K562 (cell line): ENCODE measurements at regions not wholly inside any gene's neighbourhood (a gene's known extent, or its start where the extent isn't known, plus 50 kb on each side); places are given as distances from the start of the nearest gene placed in this dataset.

Experiments
- ATF7 ChIP-seq: fragments of 450-650 bp; IDR thresholded peaks from 2 replicates; pipeline ENCODE4 v1.7.1; 2014; ENCODE audit warnings: mild to moderate bottlenecking, moderate library complexity
- ERF ChIP-seq: fragments of 450-650 bp; formaldehyde crosslinking; IDR thresholded peaks from 2 replicates; pipeline ENCODE4 v1.4.0; 2020; ENCODE audit warnings: mild to moderate bottlenecking, mixed read lengths
- FOSL1 ChIP-seq: fragments of 200-800 bp; sonication (Bioruptor generic); conservative IDR thresholded peaks from 2 replicates; pipeline ENCODE4 v1.6.1; 2016; ENCODE audit warnings: missing genetic modification characterization, missing compliant biosample characterization
- KLF10 ChIP-seq: fragments of 250-450 bp; sonication (Bioruptor Pico); IDR thresholded peaks from 2 replicates; pipeline ENCODE4 v1.6.1; 2021; ENCODE audit warnings: matching md5 sums
- POLR2AphosphoS5 ChIP-seq: IDR thresholded peaks from 2 replicates; pipeline ENCODE4 v1.6.1; 2011; ENCODE audit warnings: mild to moderate bottlenecking, low read depth, low read length, moderate library complexity; ENCODE audit not compliant: control insufficient read depth, insufficient read depth
- RBFOX2 ChIP-seq: fragments of 200-400 bp; formaldehyde crosslinking; IDR thresholded peaks from 2 replicates; pipeline ENCODE4 v1.6.1; 2017; ENCODE audit warnings: low read depth, mild to moderate bottlenecking, low read length, moderate library complexity
- RFX5 ChIP-seq: IDR thresholded peaks from 2 replicates; pipeline ENCODE4 v1.6.1; 2011; ENCODE audit warnings: low read depth, mild to moderate bottlenecking, improper control_type of control experiment, low read length
- SETDB1 ChIP-seq: IDR thresholded peaks from one replicate; pipeline ENCODE4 v1.6.1; 2012; ENCODE audit warnings: low read length, control low read depth, inconsistent platforms
- SP2 ChIP-seq: IDR thresholded peaks from 2 replicates; pipeline ENCODE4 v1.6.1; 2011; ENCODE audit warnings: mild to moderate bottlenecking, low read depth, low read length, moderate library complexity; ENCODE audit not compliant: poor library complexity, severe bottlenecking; ENCODE audit errors: extremely low read depth
- TAF1 ChIP-seq: IDR thresholded peaks from 2 replicates; pipeline ENCODE4 v1.6.1; 2011; ENCODE audit warnings: mild to moderate bottlenecking, low read length, moderate library complexity; ENCODE audit not compliant: insufficient read depth, control insufficient read depth, severe bottlenecking; ENCODE audit errors: extremely low read depth
- ZNF3 ChIP-seq: fragments of 250-450 bp; sonication (Bioruptor Pico); IDR thresholded peaks from 2 replicates; pipeline ENCODE4 v1.5.0; 2021; ENCODE audit warnings: mild to moderate bottlenecking, moderate library complexity
- ZNF444 ChIP-seq: fragments of 250-450 bp; sonication (Bioruptor Pico); IDR thresholded peaks from 2 replicates; pipeline ENCODE4 v1.4.0; 2020; ENCODE audit warnings: mild to moderate bottlenecking, moderate library complexity
- TF ChIP-seq, protein P1 (sequence below), 2 experiments: fragments of 200-800 bp in 1 of 2; sonication (Bioruptor generic) in 1 of 2; sonication (generic) in 1 of 2; formaldehyde crosslinking in 1 of 2; IDR thresholded peaks in 1 of 2; conservative IDR thresholded peaks in 1 of 2; 2 replicates each; pipeline versions ENCODE4 v1.5.0 to v1.6.1; 2016 to 2020; ENCODE audit warnings: missing compliant biosample characterization in 1 of 2, missing genetic modification characterization in 1 of 2, missing genetic modification reagents in 1 of 2

DNA sequence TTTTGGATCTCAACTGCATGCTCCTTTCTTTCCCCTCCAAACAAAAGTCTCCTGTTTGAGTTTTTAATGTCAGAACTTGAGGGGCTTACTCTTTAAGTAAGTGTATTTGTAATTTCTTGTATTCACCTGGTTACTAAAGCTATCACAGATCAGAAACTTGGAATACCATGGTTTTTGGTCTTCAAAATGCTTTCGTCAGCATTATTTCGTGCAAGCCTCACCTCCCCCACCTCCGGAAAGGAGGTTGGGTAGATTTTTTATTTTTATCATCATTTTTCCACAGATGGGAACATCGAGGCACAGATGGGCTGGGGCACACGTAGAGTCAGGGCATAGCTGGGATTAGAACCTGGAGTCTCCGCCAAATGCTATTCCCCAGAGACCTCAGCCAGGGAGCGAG, 100.7 kb downstream of the IER5 start:
- TF ChIP-seq ZNF3 (CRISPR knock-in tag) (no peak), ATF7 (no peak), RFX5 (no peak), POLR2AphosphoS5 (no peak), FOSL1 (no peak), KLF10 (CRISPR knock-in tag) (no peak), SETDB1 (no peak), RBFOX2 (no peak), ZNF444 (CRISPR knock-in tag) (no peak), ERF (CRISPR knock-in tag) (no peak), SP2 (no peak), TAF1 (no peak)
- TF ChIP-seq, protein P1, sequence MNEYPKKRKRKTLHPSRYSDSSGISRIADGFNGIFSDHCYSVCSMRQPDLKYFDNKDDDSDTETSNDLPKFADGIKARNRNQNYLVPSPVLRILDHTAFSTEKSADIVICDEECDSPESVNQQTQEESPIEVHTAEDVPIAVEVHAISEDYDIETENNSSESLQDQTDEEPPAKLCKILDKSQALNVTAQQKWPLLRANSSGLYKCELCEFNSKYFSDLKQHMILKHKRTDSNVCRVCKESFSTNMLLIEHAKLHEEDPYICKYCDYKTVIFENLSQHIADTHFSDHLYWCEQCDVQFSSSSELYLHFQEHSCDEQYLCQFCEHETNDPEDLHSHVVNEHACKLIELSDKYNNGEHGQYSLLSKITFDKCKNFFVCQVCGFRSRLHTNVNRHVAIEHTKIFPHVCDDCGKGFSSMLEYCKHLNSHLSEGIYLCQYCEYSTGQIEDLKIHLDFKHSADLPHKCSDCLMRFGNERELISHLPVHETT (CRISPR knock-in tag; conservative IDR thresholded peaks at IDR 0.05 in 1 of 2, IDR thresholded peaks at IDR 0.05 in 1 of 2): no peak
